ENCODE measurements at regions not wholly inside any gene's neighbourhood (a gene's known extent, or its start where the extent isn't known, plus 50 kb on each side); places are given as distances from the start of the nearest gene placed in this dataset.

DNA sequence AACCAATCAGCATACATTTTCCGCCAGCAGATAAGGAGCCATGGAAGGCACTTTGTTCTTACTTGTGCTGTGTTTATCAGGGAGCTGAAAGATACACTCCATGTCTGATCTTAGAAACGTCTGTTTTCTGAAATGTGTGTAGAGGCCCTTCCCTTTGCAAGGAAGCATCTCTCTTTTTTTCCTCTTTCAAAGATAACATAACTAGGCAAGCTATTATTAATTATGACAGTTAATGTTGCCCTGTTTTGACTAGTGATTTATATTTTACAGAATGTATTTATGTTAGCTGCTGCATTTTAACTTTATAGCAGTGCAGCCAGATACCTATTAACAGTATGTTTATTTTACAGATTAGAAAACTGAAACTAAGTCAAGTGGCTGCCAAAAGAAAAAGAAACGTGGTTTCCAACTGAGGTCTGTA lies 683.2 kb upstream of the IGFBP3 start:
- no peaks in the 10 kb centered on the region for H3K4me1 ChIP-seq (ENCODE audit: insufficient read depth)
- DNase-seq (ENCODE audit: low spot score), result no peak
- Mint-ChIP-seq H3K4me1 (no peaks in the 10 kb centered on the region), H3K4me3 (no peak overlapping the region), H3K9me3 (no peaks in the 10 kb centered on the region), H3K27ac (no peak overlapping the region), H3K27me3 (ENCODE audit: insufficient read depth, low read depth, poor library complexity) (no peaks in the 10 kb centered on the region), H3K36me3 (ENCODE audit: low read depth) (no peaks in the 10 kb centered on the region)
- no peak for ATAC-seq
- no peaks in the 10 kb centered on the region for H3K36me3 ChIP-seq (ENCODE audit: insufficient read depth)
- no peaks in the 10 kb centered on the region for H3K79me2 ChIP-seq (replicated peaks; ENCODE audit: insufficient read depth)
- TF ChIP-seq EZH2phosphoT487 (IDR thresholded peaks at IDR 0.05; ENCODE audit: unreplicated experiment), result no peak
- no peak for TF ChIP-seq STAT1 (IDR thresholded peaks at IDR 0.05; ENCODE audit: unreplicated experiment)
- no peak for TF ChIP-seq ZNF114 (CRISPR knock-in tag; IDR thresholded peaks at IDR 0.05)
- no peak for TF ChIP-seq CREB1 (CRISPR knock-in tag; IDR thresholded peaks at IDR 0.05; ENCODE audit: low read depth)
- TF ChIP-seq CTCF (conservative IDR thresholded peaks at IDR 0.05; ENCODE audit: low read depth in 2 of 2), result no peak
- TF ChIP-seq, protein P1, sequence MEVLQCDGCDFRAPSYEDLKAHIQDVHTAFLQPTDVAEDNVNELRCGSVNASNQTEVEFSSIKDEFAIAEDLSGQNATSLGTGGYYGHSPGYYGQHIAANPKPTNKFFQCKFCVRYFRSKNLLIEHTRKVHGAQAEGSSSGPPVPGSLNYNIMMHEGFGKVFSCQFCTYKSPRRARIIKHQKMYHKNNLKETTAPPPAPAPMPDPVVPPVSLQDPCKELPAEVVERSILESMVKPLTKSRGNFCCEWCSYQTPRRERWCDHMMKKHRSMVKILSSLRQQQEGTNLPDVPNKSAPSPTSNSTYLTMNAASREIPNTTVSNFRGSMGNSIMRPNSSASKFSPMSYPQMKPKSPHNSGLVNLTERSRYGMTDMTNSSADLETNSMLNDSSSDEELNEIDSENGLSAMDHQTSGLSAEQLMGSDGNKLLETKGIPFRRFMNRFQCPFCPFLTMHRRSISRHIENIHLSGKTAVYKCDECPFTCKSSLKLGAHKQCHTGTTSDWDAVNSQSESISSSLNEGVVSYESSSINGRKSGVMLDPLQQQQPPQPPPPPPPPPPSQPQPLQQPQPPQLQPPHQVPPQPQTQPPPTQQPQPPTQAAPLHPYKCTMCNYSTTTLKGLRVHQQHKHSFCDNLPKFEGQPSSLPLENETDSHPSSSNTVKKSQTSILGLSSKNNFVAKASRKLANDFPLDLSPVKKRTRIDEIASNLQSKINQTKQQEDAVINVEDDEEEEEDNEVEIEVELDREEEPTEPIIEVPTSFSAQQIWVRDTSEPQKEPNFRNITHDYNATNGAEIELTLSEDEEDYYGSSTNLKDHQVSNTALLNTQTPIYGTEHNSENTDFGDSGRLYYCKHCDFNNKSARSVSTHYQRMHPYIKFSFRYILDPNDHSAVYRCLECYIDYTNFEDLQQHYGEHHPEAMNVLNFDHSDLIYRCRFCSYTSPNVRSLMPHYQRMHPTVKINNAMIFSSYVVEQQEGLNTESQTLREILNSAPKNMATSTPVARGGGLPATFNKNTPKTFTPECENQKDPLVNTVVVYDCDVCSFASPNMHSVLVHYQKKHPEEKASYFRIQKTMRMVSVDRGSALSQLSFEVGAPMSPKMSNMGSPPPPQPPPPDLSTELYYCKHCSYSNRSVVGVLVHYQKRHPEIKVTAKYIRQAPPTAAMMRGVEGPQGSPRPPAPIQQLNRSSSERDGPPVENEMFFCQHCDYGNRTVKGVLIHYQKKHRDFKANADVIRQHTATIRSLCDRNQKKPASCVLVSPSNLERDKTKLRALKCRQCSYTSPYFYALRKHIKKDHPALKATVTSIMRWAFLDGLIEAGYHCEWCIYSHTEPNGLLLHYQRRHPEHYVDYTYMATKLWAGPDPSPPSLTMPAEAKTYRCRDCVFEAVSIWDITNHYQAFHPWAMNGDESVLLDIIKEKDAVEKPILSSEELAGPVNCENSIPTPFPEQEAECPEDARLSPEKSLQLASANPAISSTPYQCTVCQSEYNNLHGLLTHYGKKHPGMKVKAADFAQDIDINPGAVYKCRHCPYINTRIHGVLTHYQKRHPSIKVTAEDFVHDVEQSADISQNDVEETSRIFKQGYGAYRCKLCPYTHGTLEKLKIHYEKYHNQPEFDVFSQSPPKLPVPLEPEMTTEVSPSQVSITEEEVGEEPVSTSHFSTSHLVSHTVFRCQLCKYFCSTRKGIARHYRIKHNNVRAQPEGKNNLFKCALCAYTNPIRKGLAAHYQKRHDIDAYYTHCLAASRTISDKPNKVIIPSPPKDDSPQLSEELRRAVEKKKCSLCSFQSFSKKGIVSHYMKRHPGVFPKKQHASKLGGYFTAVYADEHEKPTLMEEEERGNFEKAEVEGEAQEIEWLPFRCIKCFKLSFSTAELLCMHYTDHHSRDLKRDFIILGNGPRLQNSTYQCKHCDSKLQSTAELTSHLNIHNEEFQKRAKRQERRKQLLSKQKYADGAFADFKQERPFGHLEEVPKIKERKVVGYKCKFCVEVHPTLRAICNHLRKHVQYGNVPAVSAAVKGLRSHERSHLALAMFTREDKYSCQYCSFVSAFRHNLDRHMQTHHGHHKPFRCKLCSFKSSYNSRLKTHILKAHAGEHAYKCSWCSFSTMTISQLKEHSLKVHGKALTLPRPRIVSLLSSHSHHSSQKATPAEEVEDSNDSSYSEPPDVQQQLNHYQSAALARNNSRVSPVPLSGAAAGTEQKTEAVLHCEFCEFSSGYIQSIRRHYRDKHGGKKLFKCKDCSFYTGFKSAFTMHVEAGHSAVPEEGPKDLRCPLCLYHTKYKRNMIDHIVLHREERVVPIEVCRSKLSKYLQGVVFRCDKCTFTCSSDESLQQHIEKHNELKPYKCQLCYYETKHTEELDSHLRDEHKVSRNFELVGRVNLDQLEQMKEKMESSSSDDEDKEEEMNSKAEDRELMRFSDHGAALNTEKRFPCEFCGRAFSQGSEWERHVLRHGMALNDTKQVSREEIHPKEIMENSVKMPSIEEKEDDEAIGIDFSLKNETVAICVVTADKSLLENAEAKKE (CRISPR knock-in tag; IDR thresholded peaks at IDR 0.05), result no peak
- no peaks in the 10 kb centered on the region for H3F3A ChIP-seq (replicated peaks; ENCODE audit: low read depth)
- no peak overlapping the region for H2AFZ ChIP-seq
- H3K4me3 ChIP-seq, result no peak overlapping the region
- no peaks in the 10 kb centered on the region for H3K9me2 ChIP-seq (ENCODE audit: insufficient read depth)
- H4K20me1 ChIP-seq (replicated peaks; ENCODE audit: insufficient read depth), result no peaks in the 10 kb centered on the region
- H3K27ac ChIP-seq (ENCODE audit: low read depth), result no peak overlapping the region
- H3K27me3 ChIP-seq (ENCODE audit: insufficient read depth), result no peaks in the 10 kb centered on the region
- no peak overlapping the region for H3K4me2 ChIP-seq
